Right lobe of liver (tissue), 4 donors: ENCODE measurements at regions not wholly inside any gene's neighbourhood (a gene's known extent, or its start where the extent isn't known, plus 50 kb on each side); places are given as distances from the start of the nearest gene placed in this dataset.

ENCODE experiments used
- POLR2A ChIP-seq: fragments of 450-650 bp; IDR thresholded peaks from one replicate; pipeline ENCODE4 v1.6.1; 2017; ENCODE audit warnings: antibody characterized with exemption, mild to moderate bottlenecking
- TF ChIP-seq, protein P1 (sequence below), 4 donors: fragments of 200-600 bp in 3 of 4; fragments of 450-650 bp in 1 of 4; IDR thresholded peaks; one replicate each; pipeline versions ENCODE4 v1.5.1 to v1.8.0; 2016 to 2022; ENCODE audit warnings: antibody characterized with exemption in 4 of 4, mild to moderate bottlenecking in 2 of 4
- donor health status: DM: no; HTN: no; CAD: no.
- donor health status: DM: no; HTN: no; CAD: no.
- donor health status: DM: no; HTN: yes; CAD: no.

DNA sequence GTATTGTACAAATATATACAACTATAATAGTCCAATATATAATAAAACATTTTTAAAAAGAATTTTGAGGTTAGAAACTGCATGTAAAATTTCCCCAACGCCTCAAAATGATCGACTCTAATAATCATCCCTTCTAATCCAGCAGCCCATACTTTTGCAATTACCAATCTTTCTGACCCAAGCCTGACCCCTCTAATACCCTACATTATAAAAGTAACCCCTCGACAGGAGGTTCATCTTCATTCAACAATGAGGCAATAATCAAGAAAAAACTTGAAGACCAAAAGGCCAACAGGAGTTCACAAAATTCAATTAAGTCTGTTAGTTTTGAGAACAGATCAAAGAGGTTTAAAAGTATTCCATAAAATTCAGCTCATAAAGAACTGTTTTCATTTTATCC, 393.5 kb downstream of the GPM6A start:
- TF ChIP-seq, protein P1, sequence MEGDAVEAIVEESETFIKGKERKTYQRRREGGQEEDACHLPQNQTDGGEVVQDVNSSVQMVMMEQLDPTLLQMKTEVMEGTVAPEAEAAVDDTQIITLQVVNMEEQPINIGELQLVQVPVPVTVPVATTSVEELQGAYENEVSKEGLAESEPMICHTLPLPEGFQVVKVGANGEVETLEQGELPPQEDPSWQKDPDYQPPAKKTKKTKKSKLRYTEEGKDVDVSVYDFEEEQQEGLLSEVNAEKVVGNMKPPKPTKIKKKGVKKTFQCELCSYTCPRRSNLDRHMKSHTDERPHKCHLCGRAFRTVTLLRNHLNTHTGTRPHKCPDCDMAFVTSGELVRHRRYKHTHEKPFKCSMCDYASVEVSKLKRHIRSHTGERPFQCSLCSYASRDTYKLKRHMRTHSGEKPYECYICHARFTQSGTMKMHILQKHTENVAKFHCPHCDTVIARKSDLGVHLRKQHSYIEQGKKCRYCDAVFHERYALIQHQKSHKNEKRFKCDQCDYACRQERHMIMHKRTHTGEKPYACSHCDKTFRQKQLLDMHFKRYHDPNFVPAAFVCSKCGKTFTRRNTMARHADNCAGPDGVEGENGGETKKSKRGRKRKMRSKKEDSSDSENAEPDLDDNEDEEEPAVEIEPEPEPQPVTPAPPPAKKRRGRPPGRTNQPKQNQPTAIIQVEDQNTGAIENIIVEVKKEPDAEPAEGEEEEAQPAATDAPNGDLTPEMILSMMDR (IDR thresholded peaks at IDR 0.05), result no peak
- no peak for TF ChIP-seq POLR2A
